ENCODE measurements at regions not wholly inside any gene's neighbourhood (a gene's known extent, or its start where the extent isn't known, plus 50 kb on each side); places are given as distances from the start of the nearest gene placed in this dataset.

DNA sequence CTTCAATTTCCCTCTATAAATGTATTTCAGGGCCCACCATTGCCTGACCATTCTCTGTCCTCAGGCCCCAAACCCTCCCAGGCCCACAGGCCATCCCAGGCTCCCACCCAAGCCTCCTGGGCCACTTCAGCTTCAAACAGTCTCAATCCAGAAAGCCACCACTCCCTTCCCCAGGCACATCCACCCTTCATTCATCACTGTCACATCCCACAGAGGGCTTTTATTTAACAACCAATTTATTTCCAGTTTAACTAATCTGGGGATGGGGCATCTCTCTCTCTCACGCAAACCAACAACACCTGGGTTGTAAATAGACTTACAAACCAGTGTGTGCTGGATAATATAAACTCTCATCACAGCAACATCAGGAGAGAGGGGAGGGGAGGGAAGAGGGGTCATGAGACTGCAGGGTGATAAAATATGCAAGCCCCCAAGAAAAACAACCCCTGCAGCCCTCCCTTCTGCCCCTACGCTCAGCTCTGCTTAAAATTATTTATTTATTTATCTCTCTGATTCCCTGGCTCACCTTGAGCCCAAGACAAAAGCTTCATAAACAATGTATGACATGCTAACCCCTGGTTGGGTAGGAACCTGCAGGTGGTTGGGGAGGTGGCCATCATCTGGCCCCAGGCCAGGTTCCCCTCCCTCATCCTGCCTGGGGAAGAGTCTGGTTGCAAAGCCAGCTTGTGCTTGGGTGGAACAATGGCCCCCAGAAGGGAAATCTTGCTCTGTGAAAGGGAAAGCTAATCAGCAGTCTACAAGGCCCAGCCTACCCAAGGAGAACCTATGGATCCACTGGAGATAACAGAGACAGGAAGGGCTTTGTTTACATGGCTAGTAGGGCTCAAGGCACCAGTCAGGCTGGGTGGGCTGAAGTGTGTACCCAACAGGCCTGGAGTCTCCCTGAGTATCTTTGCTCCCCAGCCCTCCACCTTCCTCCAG lies 359.2 kb downstream of the BUD13 start:
- no peak for DNase-seq (ENCODE audit: low read depth)

DNA sequence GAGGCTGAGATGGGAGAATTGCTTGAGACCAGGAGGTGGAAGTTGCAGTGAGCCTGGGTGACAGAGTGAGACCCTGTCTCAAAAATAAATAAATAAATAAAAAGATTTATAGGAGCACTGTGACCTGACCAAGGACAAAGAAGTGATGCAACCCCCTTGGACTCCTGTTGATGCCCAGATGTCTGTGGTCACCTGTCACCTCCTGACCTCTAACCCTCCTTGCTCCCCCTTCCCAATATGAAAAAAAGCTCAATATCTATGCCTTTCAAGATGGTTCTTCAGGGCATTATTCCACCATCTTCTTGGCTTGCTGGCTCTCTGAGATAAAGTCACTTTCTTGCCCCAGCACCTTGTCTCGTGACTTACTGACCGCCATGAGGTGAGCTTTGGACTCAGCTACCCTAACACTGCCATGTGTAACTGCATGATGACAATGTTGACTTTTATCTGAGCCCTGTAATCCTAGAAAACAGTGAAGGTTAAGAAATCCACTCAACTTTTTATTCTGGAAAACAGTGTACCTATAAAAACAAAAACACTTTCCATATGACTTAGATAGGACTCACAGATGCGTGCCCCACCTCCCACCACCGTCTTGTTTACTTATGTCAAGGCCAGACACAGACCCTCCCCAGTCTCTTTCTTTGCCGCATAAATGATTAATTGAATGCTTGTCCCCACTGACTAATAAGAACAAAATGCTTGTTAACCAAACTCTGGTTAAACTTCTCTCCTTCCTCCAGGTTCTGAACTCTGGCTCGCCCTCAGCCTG lies 360.5 kb downstream of the BUD13 start:
- DNase-seq (ENCODE audit: low read depth), result no peak

DNA sequence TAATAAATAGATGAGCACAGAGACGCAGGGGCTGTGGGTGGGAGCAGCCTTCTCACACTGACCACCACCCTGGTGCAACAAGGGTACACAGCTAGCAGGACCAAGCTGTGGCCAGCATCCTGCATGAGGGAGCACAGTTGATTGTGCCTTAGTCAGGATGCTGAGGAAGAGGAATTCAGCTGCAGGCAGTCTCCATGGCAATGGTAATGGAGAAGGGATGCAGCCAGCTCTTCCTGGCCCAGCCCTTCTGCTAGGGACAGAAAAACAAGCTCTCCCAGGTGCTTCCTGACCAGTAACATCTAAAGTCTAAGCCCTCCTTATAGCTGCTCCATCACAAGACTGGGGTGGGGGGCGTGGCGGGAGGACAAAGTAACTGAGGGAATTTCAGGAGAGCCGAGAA lies 363.5 kb downstream of the BUD13 start:
- DNase-seq (ENCODE audit: low read depth), result no peak

DNA sequence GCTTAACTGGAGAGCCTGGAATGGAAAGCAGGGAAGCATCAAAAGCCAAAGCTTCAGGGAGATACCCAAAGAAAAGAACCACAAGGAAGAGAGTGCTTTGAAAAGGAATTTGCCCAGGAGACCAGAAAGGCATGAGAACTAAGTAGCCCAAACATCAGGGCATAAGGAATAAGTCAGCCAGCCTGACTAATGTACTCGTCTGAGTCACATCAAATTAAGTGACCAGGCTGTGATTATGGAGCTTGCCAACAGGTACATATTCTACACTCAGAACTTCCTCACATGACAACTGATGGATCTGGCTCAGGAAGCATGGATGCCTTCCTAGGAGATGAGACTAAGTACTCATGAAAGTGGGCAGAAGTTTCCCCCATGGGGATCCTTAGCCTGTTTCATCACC lies 366.7 kb downstream of the BUD13 start:
- no peak for DNase-seq (ENCODE audit: low read depth)

DNA sequence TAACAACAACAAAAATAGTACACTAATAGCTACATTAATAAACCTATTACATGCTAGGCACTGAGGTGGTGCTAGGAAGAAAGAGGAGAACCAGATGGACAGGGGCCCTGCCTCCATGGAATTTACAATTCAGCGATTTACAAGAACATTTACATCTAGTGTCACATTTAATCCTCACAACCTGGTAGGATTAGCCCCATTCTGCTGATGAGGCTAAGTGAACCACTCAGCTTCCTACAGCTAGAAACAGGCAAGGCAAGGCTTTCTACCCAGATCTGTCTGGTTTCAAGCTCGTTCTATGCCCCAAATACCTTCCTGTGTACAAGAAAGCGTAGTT lies 368.4 kb downstream of the BUD13 start:
- DNase-seq (ENCODE audit: low read depth), result no peak

DNA sequence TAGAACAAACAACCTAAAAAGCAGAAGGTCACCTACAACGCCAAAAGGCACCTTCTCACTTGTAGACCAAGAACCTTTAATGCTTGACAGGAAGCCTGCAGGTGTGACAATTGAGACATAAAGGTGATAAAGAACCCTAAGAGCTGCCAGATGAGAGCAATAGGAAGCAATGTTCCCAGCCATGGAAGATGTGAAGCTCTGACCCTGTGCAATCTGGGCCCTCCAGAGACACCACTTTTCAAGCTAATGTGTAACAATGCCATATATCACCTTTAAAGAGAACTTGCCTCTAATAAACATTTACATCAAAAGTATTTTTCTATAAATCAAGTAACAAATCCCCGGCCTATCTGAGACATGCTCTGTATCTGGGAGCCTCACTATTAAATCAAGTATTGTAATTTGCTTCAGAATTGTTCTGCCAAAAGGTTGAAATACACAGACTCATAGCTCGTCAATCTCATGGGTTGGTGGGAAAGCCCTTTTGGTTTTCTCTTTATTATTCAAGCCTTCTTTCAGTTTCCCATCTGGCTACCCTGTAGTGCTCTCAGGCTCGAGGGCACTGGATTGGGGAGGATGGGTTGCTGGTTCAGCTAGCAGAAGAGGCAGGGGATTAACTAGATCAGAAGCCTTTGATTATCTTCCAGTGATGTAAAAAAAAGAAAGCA lies 368.9 kb downstream of the BUD13 start:
- DNase-seq (ENCODE audit: low read depth), result no peak

DNA sequence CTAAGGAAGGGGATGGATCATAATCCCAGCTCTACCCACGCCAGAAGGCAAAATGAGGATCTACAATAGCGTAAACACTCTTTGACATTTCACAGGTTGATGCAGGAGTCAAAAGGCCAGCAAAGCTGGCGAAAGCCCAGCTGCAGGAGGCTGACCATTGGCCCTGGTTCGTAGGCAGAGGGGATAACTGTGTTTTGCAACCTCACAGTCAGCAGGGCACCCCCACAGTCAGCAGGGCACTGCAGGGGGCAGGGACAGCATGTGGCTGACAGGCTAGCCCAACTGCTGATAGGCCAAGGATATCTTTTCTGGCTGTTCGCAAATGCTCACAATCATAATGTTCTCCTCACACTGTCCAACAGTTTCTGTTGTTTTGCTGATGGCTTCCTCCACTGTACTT lies 372.7 kb downstream of the BUD13 start:
- no peak for DNase-seq (ENCODE audit: low read depth)

DNA sequence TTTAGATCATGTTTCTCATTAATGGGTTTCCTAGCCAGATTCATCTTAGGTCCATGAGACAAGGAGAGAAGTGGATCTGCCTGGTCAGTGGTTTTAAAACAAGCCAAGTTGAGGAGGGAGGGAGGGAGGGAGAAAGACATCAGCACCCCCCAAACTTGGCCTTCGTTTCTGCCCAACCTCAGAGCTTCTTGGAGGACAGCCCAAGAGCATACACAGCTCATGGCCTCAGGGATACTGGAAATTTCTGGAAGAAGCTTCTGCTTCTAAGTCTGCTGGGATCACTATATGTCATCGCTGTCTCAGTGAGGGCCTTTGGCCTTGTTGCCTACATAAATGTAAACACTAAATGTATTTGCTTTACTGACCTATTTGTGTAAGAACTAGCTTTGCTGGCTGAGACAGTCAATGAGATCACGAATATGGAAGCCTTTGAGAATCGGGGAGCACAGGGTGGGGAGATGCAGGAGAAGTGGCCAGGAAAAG lies 375.1 kb downstream of the BUD13 start:
- DNase-seq (ENCODE audit: low read depth), result no peak

DNA sequence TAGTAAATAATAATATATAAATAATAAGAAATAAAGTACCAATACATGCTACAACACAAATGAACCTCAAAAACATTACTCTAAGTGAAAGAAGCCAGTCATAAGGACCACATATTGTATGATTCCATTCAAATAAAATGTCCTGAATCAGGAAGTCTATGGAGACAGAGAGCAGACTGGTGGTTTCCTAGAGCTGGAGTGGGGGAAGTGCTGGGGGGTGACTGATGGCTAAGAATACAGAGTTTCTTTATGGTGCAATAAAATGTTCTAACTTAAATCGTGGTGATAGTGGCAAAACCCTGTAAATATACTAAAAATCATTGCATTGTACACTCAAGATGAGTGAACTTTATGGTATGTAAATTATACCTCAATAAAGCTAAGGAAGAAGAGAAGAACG lies 376.5 kb downstream of the BUD13 start:
- DNase-seq (ENCODE audit: low read depth), result no peak

DNA sequence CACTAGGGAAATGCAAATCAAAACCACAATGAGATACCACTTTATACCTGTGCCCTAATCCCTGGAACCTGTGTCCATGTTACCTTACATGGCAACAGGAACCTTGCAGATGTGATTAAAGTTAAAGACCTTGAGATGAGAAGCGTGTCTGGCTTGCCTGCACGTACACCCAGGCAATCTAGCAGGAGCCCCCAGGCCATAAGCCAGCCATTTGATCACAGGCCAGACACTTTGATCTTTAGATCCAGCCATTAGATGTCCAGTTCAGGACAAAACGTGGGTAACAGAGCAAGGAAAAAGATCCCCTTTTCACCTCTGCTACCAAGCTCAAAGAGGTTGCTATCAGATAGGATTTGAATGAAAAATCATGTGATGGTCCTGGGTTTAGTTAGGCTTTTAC lies 378.8 kb downstream of the BUD13 start:
- DNase-seq (ENCODE audit: low read depth), result no peak

DNA sequence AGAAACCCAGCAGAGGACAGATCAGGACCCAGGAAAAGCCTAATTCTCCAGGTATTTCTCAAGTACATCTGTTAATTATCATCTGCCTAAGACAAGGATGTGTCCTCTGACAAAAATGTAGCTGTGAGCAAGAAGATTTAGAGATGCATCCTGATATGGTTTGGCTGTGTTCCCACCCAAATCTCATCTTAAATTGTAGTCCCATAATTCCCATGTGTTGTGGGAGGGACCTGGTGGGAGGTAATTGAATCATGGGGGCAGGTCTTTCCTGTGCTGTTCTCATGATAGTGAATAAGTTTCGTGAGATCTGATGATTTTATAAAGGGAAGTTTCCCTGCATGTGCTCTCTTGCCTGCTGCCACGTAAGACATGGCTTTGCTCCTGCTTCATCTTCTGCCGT lies 381.8 kb downstream of the BUD13 start:
- DNase-seq (ENCODE audit: low read depth), result no peak

DNA sequence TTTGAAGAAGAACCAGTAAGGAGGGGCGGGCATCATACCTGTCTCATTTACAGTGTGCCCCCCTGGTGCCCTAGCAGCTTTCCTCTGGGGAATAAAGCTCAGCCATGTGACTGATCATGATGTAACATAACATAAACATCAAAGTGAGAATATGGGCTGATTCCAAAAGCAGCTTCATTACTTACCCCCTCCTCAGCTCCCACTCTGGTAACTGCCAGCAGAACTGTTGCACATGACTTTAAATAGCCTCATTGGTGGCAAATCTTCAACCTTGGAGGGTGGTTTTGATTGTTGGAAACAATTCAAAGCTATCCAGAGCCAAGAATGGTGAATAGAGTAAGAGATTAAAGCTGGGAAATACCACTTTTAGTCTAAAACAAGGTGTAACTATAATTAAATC lies 384.6 kb downstream of the BUD13 start:
- DNase-seq (ENCODE audit: low read depth), result no peak

DNA sequence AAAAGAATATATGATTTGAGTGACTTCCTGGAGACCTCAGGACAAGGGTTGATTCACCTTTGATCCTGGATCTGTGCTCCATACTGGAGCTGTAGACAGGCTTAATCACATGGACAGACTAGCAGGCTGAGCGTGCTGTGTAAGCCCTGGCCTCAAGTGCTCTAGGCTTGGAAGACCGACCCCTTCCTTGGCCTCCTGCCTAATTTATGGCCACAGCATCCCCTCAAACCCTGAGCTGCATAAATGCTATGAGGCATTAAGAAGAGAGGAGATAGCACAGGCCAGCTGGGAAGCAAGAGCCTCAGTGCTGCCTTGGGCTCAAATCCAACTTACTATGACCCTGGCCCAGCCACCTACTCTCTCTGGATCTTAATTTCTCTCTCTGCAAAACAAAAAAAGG lies 385.1 kb downstream of the BUD13 start:
- no peak for DNase-seq (ENCODE audit: low read depth)

DNA sequence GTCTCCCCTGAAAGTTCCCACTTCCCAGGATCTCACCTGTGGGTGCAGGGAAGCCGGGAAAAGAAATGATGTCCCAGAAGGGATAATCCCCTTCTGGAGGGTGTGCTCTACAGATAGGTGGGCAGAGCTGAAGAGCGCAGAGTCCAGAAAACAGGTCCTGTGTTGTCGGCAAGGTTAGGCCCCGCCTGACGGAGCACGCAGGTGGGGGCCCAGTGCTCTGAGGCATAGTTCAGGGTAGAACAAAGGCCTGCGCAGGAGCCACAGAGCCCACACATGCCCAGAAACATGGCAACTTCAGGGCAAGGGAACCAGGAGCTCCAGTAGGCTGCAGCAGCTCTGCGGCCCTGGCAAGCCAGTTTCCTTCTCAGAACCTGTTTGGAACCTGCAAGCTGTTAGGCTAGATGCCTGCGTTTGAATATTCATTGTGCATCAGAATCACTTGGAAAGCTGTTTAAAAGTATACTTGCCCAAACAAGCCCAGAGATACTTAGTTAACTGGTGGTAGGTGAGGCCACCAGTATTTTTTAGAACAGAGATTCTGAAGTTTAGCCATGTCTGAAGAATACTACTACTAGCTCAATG lies 386.6 kb downstream of the BUD13 start:
- DNase-seq (ENCODE audit: low read depth), result no peak

DNA sequence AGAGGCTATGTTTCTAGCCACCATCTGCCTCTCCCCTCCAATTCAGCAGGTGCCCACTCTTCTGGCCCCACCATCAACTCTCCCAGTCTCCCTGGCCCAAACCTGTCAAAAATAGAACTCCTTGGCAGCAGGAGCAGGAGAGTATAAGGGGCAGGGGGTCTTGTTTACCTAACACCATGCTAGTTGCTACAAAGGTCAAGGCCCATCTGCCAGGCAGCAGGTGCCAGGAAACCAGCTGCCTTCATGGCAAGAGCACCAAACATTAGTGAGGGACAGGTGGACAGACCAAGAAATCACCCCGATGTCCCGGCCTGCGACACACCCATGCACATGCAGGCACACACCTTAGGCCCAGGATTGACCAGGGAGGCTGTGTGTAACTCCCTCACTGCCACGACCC lies 387.9 kb downstream of the BUD13 start:
- no peak for DNase-seq (ENCODE audit: low read depth)

DNA sequence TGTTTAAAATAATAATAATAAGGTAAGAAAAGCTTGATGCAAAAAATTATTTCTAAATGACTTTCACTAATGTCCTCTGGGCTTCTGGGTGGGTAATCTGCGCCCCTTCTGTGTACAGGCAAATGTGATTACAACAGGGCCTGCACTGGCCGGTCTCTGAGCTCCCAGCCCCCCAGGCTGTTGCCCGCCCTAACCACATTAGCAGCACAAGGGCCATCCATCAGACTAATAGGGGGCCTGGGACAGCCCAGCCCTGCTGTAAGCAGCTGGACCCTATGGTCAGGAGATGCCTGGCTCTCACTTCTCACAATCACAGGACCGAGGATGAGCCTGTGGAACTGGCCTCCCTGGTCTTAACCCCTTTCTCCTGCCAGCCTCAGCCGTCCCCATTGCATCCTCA lies 388.4 kb downstream of the BUD13 start:
- no peak for DNase-seq (ENCODE audit: low read depth)

DNA sequence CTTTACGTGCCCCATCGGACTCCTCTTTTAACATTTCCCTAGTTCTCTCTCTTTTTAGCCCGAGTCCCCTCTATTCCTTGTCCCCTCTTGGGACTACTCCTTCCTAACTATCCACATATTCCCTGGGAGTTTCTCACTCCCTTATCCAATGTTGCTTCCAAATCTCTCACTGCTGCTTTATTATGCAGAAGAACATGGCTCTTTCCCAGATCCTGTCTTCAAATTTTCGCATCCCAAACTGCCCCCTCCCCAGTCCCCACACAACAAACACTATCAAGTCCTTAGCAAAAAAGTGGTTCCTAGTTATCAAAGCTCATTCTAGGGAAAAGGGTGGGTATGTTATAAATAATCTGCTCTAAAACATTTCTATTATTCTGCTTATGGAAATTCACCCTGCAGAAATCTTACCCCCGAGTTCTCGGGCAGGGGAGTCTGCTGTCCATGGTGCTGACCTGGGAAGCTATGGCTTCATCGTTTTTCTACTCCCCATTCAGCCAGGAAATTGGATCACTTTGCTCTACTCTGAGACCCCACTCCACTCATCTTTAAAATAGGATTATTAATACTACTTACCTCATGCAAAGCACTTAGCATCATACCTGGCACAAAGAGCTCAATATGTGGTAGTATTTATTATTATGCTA lies 393.5 kb downstream of the BUD13 start:
- DNase-seq (ENCODE audit: low read depth), result peak; percentile 2

DNA sequence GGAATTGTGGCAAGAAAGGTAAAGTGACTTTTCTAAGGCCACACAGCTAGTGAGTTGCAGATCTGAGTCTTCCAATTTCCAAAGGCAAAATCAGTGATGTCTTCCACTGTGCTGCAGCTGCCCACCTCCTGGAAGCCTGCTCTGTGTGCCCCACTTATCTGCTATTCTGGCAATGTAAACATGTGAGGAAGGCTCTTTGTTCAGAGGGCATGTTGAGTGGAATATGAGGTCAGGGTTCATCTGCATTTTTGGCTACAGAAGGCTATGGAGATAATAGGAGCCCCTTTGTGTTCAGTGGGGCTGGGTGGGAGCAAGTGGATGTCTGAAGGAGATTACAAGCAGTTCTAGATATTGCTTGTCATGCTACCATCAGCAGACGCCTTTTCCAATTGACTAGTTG lies 396.2 kb downstream of the BUD13 start:
- DNase-seq (ENCODE audit: low read depth), result no peak

DNA sequence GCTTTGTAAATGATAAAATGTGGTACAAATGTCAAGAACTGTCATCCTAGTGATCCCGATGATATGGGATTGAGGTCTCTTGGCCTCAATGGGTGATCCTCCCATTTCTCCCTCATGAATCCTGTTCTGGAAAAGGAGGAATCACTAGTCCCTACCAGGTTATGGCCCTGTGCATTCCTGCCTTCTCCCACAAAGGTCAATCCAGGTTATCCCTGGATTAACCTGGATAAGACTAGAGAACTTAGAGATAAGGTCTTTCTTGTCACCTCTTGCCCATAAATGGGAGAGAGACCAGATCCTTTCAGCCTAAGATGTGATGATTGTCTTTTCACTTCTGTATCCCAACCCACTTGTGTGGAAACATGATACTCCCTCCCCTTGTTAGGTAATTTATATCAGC lies 396.7 kb downstream of the BUD13 start:
- no peak for DNase-seq (ENCODE audit: low read depth)

DNA sequence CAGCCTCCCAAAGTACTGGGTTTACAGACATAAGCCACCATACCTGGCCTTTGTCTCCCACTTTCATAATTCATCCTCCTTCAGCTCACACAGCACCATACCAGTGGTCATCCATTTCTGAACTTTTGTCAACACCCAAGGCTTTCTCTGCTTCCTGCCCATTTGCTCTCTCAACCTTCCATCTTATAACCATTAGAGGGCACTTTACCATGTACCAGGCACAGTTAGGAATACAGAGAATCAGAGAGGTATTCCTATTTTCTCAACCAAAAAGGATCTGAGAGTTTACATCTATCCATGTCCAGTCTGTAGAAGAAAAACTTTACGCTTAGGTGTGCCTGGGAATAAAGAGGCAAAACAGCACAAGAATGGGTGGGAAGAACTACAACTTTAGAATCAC lies 397.6 kb downstream of the BUD13 start:
- DNase-seq (ENCODE audit: low read depth), result no peak

DNA sequence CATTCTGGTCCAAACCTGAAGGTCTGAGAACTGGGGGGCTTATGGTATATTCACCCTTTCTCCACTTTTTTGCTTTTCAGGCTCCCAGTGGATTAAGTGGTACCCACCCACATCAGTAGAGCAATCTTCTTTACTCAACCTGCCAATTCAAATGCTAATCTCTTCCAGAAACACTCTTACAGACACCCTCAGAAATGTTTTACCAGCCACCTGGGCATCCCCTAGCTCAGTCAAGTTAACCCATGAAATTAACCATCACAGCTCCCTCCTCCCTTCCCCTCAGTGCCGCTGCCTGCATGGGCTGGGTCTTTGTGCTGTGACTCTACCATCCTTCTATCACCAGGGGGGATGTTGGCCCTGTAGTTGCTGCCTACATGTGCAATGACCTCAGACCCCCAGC lies 398.7 kb downstream of the BUD13 start:
- no peak for DNase-seq (ENCODE audit: low read depth)

Measured in stromal cell of bone marrow (primary cell).